GM21717 (cell line): ENCODE measurements at regions not wholly inside any gene's neighbourhood (a gene's known extent, or its start where the extent isn't known, plus 50 kb on each side); places are given as distances from the start of the nearest gene placed in this dataset.

Experiments
- ATAC-seq: cut with Tn5 transposase; IDR thresholded peaks from one replicate; pipeline ENCODE4 v1.9.1; 2021; ENCODE audit warnings: mild to moderate bottlenecking, moderate library complexity; ENCODE audit not compliant: unreplicated experiment

- ATAC-seq = no peak
Observed at GRCh38 chr5:128591598-128592455, 53.8 kb upstream of the FBN2 start.

GRCh38 chr5:128596071-128596470 lies 58.0 kb upstream of the FBN2 start:
- no peak for ATAC-seq

- no peak for ATAC-seq
Observed at GRCh38 chr5:128597156-128597555, 59.1 kb upstream of the FBN2 start.

GRCh38 chr5:128613128-128613527 lies 75.1 kb upstream of the FBN2 start:
- ATAC-seq = no peak

- ATAC-seq = no peak
Observed at GRCh38 chr5:128613766-128614165, 75.7 kb upstream of the FBN2 start.

GRCh38 chr5:128615578-128615977 lies 77.5 kb upstream of the FBN2 start:
- ATAC-seq = no peak

GRCh38 chr5:128626536-128627090 lies 88.6 kb upstream of the FBN2 start:
- no peak for ATAC-seq

GRCh38 chr5:128627939-128628338 lies 89.9 kb upstream of the FBN2 start:
- ATAC-seq = no peak

- no peak for ATAC-seq
Observed at GRCh38 chr5:128629157-128629556, 91.1 kb upstream of the FBN2 start.

GRCh38 chr5:128630121-128630520 lies 92.1 kb upstream of the FBN2 start:
- no peak for ATAC-seq

GRCh38 chr5:128631771-128632170 lies 93.7 kb upstream of the FBN2 start:
- no peak for ATAC-seq

GRCh38 chr5:128632264-128632663 lies 94.2 kb upstream of the FBN2 start:
- no peak for ATAC-seq

- no peak for ATAC-seq
Observed at GRCh38 chr5:128633901-128634300, 95.9 kb upstream of the FBN2 start.

- no peak for ATAC-seq
Observed at GRCh38 chr5:128635379-128635778, 97.3 kb upstream of the FBN2 start.

GRCh38 chr5:128636361-128636760 lies 98.3 kb upstream of the FBN2 start:
- no peak for ATAC-seq

GRCh38 chr5:128637031-128637430 lies 99.0 kb upstream of the FBN2 start:
- ATAC-seq = no peak

- no peak for ATAC-seq
Observed at GRCh38 chr5:128641861-128642260, 103.8 kb upstream of the FBN2 start.

- ATAC-seq = no peak
Observed at GRCh38 chr5:128644863-128645262, 106.8 kb upstream of the FBN2 start.

GRCh38 chr5:128645581-128645980 lies 107.5 kb upstream of the FBN2 start:
- ATAC-seq = no peak

- no peak for ATAC-seq
Observed at GRCh38 chr5:128646176-128646575, 108.1 kb upstream of the FBN2 start.

- ATAC-seq = no peak
Observed at GRCh38 chr5:128649192-128649591, 111.1 kb upstream of the FBN2 start.

GRCh38 chr5:128662997-128663396 lies 125.0 kb upstream of the FBN2 start:
- ATAC-seq = no peak
